SIG-M5 (cell line): ENCODE measurements at regions not wholly inside any gene's neighbourhood (a gene's known extent, or its start where the extent isn't known, plus 50 kb on each side); places are given as distances from the start of the nearest gene placed in this dataset.

Experiments
- DNase-seq: peaks from one replicate; lab custom pipeline; 2025; lab: John Stamatoyannopoulos, UW

DNA sequence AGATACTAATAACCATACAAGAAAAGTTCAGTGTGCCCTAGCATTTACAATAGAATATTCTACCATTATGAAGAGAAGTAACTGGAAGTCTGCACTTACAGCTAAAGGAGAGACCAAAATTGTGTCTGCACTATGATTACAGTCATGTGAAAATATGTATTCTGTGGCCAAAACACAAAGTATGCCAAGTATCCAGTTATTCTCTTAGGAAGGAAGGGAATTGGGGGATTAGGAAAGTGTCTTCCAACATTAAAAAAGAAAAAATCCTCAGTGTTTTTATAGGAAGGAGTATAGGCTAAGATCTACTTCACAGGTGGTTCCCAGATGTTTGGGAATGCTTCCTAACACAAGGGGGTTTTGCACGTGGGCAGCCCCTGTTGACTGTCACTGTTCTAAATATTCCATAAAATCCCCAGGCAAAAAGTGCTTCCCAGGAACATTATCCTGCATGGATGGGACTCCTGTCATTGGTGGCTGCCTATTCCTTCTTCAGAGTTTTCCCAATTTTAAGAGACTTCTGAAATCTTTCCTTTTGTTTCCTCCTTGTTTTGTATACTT, 180.2 kb upstream of the KLHL29 start:
- no peak for DNase-seq

DNA sequence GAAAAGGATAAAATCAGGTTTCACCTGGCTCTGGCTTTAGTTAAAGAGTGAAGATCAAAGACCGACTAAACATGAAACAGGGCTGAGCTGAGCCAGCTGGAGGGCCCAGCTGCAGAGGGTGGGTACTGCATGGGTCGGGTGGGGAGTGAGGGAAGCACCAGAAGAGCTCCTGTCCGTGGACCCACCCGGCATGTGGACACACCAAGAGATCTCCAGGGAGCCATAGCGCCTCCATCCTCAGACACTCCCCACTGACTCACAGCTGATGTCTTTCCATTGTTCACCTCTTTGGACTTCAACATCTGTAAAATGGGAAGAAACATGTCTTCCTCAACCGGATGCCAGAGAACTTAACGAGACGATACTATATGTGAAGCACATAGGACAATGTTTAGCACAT, 178.3 kb upstream of the KLHL29 start:
- no peak for DNase-seq

DNA sequence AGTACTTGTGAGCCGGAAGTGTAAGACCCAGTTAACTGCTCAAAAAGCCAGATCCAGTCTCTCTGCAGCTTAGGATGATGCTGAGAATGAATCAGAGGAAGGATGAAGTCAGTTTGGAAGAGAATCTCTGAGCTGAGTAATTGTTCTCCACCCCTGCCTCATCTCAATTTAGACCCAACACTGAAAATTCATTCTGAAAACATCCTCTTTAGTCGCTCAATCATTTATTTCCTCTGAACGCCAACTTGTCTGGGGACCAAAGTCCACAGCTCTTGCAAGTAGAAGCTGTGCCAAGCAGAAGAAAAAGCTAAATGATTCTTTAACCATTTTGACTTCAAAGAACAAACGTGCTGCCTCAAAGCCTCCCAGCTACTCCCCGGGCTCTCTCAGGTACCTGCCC, 177.1 kb upstream of the KLHL29 start:
- no peak for DNase-seq

DNA sequence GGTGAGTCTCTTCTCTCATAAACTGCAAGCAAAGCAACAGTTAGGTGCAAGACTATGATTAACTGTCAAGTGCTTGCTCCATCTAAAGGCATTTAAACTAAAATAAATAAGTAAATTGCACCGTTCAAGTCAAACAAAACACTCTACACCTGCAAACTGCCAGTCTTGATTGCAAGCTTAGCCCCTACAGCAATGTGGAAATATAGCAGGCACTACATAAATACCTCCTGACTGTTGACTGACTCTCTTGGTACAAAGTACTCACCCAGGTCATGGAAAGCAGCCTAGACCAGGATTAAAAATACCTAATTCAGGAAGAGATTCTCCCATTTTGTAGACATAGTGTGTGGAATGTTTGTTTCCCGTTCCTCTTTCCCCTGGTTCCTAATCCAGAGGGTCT, 176.6 kb upstream of the KLHL29 start:
- DNase-seq, result no peak

DNA sequence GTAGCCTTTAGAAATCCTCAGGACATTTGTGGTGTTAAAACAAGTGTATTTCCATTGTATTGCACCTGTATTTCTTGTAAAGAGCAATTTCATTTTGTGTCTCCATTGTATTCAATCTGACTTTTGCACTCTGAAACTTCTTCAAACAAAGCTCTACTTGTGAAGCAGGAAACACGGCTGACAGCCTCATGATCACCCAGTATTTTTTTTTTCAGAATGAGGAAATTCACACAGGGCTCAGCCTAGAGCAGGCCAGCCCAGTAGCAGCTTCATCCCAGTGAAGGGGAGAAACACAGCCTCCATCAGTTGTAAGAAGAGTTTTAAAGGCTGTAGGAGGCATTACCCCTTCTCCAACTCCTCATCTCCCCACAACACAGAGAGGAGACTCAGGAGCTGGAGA, 175.9 kb upstream of the KLHL29 start:
- no peak for DNase-seq

DNA sequence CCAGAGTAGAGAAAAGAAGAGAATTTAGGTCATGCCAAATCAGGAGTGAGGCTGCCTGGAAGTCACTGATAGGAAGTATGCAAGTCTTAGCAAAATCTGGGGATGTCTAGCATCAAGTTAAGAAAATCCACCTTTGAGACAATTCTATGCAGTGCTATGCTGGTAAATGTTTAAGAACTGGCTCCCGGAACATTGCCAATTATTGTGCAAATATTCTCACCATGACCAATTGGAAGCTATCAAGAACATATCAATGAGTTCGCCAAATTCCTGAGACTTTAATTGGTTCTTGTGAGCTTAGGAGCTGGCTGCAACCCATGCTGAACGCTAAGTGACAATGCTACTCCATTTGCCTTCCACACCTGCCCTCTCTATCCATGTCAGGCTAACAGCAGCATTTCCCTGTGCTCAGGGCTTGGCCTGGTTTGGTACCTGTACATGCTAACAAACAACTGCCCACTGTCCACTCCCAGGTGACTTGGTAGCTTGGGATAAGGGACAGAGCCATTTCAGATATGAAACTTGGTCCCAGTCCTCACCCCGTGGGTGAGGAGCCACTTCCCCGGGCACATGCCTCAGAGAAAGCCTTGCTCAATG, 172.9 kb upstream of the KLHL29 start:
- no peak for DNase-seq

DNA sequence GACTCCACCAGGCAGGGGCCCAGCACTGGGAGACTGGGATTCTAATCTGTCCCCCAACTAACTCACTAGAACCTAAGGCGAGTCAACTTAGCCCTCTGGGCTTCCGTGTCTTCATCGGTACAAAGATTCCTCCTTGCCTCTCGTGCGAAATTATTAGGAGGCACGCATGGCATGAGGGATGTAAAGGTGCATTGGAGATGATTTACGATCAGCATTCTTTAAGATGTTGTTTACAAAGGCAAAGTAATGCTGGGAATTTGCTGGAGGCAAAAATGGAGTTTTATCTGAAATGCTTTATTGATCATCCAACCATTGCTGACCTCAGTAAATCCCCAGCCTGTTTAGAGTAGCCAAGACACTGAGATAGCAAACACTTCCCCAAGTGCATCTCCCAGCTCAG, 171.8 kb upstream of the KLHL29 start:
- no peak for DNase-seq

DNA sequence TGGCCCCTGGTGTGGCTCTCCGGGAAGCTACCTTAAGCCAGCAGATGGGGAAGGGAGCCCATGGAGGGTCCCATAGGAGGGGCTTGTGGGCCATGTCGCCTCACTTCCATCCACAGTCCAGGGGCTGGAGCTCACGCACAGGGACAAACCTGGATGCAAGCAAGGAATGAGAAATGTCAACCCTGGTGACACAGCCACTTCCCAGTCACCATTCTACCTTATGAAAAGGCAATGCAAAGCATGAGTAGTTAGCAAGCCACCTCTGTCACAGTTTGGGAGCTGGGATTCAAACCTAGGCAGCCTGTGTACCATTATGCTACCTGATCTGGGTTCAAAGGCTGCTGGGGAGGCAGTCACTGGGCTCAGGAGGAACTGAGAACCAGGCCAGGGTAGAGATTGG, 170.0 kb upstream of the KLHL29 start:
- no peak for DNase-seq

DNA sequence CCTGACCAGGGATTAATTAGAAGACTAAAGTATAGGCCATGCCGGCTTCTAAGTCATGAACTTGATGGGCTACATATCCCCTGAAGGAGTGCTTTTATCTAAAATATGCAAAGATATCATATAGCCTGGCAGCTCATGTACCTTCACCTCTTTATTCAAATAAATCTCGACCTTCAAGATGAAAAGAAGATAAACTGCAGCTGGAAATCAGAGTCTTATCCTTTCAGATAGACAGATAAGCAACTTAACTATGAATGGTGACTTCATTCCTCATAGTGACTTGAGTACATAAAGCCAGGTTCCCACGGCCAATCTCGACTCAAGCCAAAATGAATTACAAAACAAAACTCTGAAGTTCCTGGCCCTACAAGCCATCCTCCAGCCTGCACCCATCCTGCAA, 165.3 kb upstream of the KLHL29 start:
- DNase-seq, result no peak

DNA sequence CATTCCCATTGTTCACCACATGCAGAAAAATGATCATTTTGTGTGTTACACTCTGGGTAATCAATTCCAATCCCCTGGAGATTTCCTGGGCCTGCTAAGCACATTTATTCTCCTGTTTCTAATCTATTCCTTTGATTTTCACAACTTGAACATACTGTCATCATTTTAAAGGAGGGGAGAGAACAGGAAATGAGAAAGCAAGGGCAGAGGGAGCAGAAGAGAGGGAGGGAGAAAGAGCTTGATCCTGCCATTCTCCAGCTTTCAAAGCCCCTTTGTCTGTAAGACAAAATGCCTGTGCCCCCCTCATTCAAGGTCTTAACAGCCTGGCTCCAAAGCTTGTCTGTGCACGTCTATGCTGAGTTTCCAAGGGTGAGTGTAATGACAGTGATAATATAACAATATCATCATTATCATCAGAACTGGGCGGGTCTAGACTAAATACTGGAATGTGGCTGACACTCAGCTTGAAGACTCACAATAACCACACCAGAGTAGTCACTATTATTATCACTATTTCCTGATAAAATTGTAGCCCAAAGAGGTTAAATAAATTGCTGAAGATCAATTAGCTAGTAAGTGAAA, 164.4 kb upstream of the KLHL29 start:
- DNase-seq, result no peak

DNA sequence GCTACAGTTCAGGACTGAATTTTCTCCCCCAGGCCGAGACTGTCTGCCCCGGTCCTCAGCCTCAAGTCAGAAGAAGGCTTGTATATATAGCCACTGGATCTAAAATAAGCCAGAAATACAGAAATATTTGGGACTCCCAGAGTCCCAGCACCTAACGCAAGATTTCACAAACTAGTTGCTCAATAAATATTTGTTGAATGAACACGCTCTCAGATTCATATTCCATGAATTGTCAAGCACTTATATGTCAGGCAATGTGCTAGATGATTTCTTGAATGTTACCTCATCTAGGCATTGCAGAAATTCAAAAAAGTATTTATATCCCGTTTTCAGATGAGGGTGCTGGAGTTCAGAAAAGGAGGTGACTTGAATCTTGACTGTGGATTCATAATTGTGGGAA, 163.7 kb upstream of the KLHL29 start:
- DNase-seq, result no peak

DNA sequence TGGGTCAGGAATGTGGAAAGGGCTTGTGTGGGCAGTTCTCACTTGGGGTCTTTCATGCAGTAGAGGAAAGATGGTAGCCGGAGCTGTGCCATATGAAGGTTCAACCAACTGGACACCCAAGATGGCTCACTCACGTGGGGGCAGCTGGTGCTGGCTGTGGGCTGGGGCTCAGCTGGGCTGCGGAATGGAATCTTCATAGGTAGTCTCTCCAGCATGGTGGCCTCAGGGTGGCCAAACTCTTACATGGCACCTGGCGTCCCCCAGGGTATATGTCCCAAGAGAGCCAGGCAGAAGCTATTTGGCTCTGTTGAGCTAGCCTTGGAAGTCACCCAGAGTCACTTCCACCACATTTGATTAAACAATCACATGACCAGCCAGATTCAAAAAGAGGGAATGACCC, 163.1 kb upstream of the KLHL29 start:
- DNase-seq, result no peak

DNA sequence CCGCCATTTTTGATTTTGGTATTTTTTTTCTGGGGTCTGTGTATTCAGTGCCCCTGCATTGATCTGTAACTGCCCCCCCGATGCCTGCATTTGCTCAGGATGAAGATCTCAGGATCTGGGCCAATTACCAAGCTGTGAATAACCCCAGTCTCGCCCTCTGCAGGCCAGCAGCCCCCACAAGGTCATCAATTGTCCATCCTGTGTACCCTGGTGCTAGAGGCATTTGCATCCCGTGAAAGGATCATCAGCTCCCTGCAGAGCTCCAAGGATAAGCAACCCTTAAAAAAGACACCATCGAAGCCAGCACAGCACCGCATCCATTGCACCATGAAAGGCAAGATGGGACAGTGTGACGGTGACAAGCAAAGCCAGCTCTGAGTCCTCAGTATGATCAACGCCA, 154.1 kb upstream of the KLHL29 start:
- DNase-seq, result no peak

DNA sequence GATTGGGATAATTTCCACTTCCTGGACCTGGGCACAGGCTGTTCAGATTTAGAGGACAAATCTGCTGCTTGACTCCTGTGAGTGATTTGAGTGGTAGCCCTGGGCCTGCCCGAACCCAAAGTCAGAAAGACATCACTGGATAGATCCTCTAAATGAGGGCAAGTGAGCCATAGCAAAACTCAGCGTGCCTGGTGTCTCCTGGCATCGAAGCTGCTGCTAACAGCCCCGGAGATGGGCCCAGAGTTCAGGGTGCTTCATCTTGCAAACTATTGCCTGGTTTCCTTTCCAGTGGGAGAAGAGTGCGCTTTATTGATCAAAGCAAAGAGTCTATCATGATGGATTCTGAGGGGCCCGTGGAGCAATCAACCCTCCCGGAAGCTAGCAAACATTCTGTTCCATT, 153.1 kb upstream of the KLHL29 start:
- DNase-seq, result no peak

DNA sequence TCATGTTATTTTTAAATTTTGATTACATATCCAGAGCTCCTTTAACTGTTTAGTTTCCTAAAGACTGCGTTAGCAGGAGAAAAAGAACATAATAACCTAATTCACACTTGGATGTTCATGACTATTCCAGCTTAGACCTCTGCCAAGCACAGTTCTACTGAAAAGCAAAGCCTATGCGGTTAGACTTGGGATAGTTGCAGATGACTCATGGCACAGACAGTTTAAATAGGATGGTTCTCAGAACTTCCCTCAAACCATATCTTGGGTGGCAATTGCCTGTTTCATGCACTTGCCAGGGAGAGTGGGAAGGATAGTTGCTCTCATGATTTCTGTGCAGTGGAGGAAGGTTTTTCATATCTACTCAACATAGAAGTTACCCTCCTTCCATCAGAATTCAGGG, 149.7 kb upstream of the KLHL29 start:
- DNase-seq, result no peak

DNA sequence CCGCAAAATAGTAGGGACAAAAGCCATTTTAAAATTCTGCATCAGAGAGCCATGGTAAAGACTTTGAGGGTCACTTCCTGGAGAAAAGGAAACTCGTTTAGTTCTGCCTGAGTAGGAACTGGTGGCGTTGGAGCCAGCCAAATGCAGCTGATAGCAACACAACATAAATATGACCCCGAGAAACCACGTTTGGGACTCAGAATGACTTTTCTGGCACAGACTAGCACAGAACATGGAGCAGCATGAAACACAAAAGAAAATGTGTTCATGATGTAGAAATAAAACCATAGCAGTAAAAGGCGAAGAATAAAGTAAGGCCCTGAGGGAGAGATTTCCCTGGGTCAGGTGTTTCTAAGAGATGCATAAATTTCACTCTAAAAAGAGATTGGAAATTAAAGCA, 149.2 kb upstream of the KLHL29 start:
- no peak for DNase-seq

DNA sequence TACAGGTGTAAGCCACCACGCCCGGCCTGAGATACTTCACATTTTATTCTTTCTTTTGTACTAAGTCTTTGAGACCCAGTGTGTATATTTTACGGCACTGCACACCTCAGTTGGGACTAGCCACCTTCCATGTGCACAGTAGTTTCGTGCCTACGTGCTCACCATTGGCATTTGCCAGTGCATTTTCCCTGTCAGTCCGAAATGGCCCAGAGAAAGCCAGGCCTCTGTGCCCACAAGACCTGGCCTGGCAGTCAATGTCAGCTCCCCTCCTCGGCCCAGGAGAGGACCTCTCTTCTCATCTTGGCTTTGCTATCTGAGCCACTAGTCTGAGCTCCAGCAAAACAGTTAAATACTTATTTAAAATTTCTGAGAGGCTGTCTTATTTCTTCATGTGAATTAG, 147.8 kb upstream of the KLHL29 start:
- no peak for DNase-seq

DNA sequence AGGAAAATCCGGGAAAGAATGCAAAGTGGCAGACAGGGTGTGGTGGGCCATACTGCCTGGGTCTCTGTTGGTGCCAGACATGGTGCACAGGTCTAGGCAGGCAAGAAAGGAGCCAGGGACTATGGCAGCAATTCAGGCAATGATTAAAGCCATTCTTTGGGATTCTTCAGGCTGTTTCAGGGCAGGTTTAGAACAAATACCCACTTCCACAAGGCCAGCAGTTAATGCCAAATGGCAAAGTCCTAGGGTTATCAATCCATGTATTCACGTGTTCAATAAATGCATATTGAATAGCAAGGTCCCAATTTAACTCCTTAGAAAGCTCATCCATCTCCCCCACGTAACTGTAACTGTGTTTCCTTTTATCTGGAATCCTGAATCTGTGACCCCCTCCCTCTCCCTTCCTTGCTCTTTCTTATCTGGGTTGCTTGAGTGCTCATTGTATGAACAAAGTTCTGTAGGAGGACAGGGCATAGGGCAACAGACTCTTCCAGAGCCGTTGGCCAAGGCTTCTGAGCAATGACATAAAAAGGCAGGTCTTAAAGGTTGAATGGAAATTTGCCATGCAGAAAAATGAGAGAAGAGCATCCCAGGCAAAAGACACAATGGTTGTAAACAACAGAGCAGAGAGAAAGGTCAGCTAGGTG, 146.8 kb upstream of the KLHL29 start:
- no peak for DNase-seq

DNA sequence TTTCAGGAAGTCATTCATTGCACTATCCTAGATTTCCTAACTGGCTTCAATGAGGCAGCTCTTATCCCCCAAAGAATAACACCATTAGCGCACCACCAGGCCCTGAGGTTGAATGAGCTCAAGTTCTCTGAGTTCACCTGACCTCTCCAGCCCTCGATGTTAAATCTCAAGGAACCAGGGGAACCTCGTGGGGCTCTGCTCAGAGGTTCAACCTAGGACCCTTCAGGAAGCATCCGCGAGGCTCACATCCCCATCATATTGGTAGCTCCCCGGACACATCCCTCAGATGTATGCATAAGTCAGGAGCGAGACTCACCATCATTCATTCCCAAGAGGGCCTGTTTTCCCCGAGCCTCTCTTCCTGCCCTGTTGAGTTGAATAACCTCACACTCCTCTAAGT, 145.6 kb upstream of the KLHL29 start:
- no peak for DNase-seq

DNA sequence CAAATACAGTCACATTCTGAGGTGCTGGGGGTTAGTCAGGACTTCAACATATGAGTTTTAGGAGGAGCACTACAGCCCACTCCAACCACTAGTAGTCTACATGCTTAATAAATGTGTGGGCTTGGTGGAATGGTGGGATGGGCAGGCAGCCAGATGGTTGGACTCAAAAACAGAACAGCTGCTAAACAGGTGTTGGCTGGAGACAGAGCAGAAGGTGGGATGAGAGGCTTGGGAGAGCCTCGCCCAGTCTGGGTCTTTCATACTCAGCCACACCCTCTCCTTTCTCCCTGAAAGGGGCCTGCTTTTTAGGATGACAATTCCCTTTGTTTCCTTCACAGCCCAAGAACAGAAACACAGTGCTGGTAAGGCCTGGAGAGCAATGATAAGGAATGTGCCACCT, 143.9 kb upstream of the KLHL29 start:
- no peak for DNase-seq

DNA sequence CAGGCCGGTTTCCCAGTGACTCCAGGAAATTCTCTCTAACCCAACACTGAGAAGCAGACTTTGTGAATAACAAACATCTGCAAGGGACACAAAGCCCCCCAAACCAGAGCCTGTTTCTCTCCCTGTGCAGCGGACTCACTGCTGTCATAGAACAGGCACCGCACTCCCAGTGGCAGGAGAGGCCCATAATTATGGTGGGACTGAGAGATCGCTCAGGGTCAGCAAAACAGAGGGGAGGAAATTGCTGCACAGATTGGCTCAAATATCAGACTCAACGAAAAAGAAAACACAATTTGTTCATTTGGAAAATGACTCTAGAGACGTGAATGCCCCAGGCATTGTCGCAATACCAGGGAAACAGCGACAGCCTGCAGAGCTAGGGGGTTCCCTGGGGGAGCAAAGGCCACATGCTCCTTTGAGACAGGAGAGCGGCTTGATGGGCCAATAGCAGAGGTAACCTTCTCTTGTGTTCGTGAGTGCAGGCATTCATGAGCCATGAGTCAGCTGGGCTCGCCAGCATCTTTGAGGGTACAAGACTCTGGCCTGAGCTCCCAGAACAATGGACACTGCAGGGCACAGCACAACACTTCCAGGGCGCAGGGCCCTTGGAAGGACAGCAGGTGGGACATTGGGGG, 143.3 kb upstream of the KLHL29 start:
- no peak for DNase-seq

DNA sequence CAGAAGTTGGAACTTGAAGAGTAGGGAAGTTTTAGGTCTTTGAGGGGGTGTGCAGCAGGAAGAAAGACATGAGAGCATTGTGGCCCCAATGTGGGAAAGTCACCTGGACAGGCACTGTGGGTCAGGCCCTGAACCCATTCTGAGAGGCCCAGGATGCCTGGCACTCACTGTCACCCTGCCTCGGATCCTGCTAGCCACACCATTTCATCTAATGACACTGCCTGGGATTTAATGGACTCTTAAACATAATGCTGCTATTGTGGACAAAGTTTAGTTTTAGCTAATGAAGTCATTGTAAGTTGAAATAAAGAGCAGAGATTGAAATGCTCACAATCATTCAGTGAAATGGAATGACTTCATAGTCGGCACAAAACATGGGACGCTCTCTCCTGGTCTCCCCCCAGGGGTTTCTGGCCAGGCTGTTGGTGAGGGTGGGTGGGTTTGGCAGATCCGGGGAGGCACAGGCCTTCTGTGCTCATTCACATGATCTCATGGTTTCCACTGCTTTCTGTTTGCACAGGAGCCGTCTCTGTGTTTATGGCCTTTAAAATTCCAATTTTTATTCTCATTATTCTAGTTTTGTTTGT, 141.8 kb upstream of the KLHL29 start:
- DNase-seq, result no peak

DNA sequence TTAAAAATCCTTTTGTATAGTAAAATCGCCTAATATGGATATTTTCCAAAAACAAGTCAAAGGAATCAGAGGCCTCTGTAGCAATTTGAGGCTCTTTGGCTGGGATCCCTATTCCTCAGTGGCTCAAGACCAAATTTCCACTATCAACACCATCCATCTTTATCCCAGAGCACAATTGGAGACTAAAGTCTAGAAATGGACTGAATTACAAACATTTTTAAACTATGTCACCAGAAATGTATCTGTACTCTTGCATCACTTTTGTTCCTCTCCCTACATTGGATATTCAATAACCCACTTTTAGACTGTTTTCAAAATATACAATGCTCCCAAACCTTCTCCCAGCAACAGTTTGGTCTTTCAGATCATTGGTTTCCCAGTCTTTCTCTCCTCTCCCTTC, 140.4 kb upstream of the KLHL29 start:
- DNase-seq, result no peak
